ENCODE measurements at regions not wholly inside any gene's neighbourhood (a gene's known extent, or its start where the extent isn't known, plus 50 kb on each side); places are given as distances from the start of the nearest gene placed in this dataset.

GRCh38 chr1:218760601-218761570 lies 412.8 kb upstream of the LYPLAL1 start:
- TF ChIP-seq CTCF (IDR thresholded peaks at IDR 0.05; ENCODE audit: insufficient read depth, low read length, poor library complexity, severe bottlenecking): no peak
- TF ChIP-seq EZH2phosphoT487 (conservative IDR thresholded peaks at IDR 0.05; ENCODE audit: low read length): no peak
